GM18502 (cell line): ENCODE measurements at regions not wholly inside any gene's neighbourhood (a gene's known extent, or its start where the extent isn't known, plus 50 kb on each side); places are given as distances from the start of the nearest gene placed in this dataset.

Experiments used
- ATAC-seq: cut with Tn5 transposase; IDR thresholded peaks from one replicate; pipeline ENCODE4 v1.9.1; 2021; ENCODE audit warnings: mild to moderate bottlenecking; ENCODE audit not compliant: unreplicated experiment, poor library complexity

DNA sequence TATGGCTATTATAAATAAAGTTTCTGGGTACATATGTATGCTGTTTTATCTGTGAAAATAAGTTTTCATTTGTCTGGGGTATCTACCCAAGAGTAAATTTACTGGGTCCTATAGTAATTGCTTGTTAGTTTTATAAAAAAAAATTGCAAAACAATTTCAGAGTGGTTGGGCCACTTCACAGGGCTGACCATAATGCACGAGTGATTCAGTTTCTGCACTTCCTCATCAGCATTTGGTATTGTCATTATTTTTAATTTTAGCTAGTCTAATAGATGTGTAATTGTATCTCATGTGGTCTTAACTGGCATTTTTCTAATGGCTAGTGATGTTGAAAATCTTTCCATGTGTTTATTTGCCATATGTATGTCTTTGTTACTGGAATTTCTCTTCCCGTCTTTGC, 452.4 kb upstream of the AKR1E2 start:
- ATAC-seq: no peak

DNA sequence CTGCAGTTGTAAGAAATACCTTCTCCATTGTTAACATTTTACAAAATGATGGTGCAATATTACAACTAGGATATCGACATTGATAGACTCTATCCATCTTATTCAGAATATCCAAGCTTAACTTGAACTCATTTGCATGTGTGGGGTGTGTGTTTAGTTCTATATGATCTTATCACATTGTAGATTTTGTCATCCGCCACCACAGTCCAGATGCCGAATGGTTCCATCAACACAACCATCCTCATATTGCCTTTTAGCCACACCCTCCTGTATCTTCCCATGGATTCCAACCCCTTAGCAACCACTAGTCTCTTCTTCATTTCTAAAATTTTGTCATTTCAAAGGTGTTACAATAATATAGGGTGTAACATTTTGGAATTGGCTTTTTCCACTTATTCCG, 452.9 kb upstream of the AKR1E2 start:
- no peak for ATAC-seq

DNA sequence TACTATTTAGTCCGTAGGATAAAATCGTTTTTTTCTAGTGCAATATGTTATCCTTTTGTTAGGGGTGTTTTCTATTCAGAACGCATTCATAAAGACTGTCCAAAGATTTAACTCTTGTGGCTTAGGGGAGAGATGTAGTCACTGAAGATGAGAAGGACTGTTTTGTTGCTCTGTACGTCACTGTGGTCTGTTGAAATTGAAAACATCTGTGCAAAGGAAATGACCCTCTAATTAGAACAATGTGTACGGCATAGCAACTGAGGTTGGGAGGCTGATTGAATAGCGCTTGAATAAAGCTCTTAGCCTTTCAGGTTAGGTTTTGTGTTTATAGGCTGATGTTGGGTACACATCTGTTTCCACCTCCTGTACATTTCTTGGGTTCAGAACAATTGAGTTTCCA, 453.4 kb upstream of the AKR1E2 start:
- no peak for ATAC-seq

- ATAC-seq: no peak
Measured at GRCh38 chr10:4371691-4372295, 454.2 kb upstream of the AKR1E2 start.

DNA sequence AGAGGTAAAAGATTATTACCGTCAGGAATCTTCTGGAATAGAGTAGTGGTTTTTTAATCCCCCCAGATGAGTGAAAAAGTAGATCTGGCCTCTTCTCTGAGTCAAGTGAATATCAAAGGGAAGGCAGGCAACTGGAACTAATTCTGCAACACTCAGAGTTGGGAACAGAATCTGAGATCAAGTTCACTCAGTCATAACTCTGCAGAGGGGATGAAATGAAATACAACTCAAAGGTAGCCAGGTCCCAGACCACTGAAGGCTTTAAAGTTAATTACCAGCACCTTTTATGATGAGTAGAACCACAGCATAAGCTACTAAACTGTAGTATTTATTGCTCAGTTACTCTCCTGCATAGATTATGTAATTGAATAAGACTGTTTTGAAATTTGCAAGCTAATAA, 455.6 kb upstream of the AKR1E2 start:
- ATAC-seq: no peak

GRCh38 chr10:4361581-4361980, 464.4 kb upstream of the AKR1E2 start:
- no peak for ATAC-seq

DNA sequence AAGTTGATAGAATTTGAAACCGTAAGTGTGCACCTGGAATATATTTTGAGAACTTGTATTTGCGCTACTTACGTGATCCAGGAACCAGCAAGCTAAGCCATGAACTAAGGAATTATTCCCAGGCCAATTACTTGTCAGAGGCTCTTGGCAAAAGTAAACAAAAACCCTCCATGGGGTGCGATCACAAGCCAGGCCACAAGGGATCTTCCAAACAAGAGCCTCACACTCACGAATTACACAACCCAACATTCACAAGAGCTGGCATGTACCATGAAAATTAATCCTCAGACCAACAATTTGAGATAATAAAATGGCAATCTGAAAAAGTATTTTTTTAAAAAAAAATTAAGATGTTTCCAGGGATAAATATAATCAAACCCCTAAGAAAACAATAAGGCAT, 467.0 kb upstream of the AKR1E2 start:
- no peak for ATAC-seq

DNA sequence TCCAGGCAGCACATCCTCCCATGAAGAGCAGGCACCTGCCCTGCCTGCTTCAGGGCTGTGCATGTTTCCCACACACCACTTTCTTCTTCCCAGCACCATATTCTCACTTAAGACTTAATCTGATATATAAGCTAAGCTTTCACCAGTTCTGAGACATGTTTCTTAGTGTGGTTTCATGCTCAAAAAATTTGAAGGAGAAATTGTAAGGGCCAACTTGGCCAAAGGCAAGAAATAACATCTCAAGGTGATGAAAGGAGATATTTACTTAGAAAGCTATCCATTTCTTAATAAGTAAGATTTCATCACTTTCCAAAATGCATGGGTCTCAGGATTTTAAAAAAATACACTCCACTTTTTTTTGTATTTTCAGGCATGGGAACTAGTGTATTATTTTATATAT, 468.1 kb upstream of the AKR1E2 start:
- no peak for ATAC-seq

DNA sequence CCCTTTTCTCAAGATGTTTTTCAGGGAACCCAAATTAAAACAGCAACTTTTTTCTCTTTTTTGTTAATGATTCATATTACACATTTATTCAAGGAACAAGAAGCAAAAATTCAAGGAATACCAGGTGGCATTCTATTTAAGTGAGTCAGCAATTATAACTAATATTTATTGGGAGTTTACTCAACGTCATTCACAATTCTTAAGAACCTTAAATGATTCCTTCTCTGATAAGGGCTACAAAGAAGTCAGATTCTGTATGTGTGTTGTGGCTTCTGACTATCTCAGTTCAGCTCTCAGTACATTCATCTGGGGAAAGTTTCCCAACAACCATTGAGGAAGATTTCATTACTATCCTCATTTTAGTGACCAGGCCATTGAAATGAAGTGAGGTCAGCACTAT, 470.7 kb upstream of the AKR1E2 start:
- ATAC-seq: no peak

DNA sequence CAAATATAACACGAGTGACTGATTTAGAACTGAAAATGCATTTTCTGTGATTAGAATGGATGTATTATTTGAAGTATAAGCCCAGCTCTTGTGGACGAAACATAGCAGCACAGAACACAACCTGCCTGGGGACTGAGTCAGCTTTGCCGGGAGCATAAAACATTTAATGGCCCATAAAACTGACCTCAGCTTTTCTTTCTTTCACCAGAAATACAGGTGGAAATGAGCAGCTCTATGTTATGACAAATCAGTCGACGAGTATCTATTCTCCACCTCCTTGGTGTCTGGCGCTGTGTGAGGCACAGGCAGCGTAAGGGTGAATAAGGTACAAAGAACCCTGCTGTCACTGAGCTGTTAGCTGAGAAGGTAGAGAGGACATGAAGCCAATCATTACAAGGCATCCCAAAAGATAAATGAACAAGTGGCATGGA, 471.6 kb upstream of the AKR1E2 start:
- no peak for ATAC-seq

GRCh38 chr10:4353964-4354363, 472.0 kb upstream of the AKR1E2 start:
- no peak for ATAC-seq

DNA sequence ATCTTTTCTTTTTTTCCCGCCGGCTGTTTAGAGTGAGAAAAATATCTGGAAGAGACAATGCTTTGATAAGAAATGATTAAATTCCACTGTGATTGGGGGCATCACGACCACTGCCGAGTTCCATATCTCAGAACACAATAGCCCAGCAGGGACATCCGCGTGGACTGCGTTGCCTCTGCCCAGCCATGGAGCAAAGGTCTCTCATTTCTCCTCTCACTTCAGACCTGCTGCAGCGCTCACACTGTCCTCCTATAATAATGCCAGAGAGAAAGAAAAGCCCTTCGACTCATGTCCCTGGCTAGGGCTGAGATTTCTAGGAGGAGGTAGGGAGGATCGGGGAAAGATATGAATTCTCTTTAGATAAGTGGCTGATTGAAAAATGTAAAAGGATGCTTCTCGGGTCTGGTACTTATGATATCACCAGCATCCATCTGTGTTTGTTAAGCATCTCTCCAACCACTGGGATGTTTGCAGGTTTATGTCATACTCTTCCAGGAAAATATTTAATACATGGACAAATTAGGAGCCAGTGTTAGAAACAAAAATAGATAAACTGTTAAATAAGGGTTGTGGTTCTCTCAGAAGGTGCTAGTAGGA, 472.9 kb upstream of the AKR1E2 start:
- ATAC-seq: no peak

- no peak for ATAC-seq
Measured at GRCh38 chr10:4352414-4352961, 473.5 kb upstream of the AKR1E2 start.

DNA sequence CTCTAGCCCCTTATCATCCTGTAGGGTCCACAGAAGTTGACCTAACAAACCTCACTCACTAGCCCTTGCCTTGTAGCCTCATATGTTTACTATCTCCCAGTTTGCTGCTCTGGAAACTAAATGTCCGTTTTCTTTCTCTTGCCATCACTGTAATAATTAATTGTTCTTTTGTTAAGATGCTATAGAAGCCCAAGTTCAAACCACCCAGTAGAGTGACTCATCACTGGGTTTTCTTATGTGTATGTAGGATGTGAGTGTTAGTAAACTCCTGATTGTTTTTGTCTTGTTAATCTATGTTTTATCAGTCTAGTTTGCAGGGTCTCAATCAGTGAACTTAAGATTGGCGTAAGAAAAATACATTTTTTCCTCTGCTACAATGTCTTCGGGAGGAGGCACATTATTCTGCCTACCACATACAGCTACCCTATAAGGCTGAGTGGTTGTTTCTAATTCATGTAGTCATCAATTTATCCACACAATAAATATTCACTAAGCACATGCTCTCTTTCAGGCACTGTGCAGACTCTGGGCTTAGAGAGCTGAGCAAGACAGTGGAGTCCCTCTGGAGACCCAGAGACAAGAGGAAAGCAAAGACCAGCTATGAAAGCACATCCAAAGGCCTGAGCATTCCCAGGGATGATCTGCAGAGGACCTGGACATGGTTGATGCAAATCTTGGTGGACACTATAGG, 474.1 kb upstream of the AKR1E2 start:
- ATAC-seq: no peak

DNA sequence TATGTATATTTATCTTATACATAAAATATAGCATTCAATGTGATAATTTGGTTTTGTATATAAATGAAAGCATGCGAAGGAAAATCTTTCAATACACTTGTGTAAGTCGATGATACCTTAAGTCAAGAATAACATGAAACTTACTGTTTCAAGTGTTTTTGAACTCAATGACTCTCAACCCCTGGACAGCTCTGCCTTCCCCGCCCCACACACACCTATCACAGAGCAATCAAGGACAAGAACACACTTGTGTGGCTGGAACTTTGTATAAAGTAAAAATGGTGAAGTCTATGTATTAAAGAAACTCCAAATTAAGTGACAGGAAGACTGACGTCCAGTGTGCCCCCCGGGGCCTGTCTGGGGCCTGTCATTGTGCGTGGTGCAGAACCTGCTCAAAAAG, 478.6 kb upstream of the AKR1E2 start:
- no peak for ATAC-seq

DNA sequence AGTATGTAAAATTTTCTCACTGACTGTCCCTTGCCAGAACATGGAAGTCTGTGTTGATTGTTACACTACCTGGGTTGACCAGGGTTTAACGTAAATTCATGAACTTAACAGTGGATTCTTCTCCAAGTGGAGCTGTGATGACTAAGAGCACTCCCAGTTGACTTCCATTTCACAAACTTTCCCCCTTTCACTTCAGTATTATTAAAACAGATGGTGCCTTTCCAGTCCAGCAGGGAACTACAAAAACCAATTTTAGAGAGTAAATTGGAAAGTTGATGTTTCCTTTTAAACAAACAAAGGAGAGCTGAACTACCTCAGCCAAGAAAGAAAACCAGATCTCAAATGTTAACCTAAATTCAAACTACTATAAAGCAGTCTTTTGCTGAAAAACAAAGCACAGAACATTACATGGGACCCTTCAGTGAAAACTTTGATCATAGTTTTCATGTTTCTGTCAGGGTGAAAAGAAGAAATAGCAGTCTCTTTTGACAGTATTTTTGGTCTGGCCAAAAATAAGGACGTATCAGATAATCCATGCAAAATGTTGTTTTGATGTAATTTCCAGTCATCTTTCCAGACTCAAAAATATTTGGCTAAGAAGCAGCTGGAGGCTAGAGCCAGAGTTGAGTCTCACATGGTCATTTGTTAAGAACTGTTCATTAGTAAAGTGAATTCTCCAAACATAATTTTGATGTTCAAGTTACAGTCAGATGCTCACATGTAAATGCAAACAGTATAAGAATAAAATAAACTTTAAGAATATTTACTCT, 479.9 kb upstream of the AKR1E2 start:
- ATAC-seq: no peak

DNA sequence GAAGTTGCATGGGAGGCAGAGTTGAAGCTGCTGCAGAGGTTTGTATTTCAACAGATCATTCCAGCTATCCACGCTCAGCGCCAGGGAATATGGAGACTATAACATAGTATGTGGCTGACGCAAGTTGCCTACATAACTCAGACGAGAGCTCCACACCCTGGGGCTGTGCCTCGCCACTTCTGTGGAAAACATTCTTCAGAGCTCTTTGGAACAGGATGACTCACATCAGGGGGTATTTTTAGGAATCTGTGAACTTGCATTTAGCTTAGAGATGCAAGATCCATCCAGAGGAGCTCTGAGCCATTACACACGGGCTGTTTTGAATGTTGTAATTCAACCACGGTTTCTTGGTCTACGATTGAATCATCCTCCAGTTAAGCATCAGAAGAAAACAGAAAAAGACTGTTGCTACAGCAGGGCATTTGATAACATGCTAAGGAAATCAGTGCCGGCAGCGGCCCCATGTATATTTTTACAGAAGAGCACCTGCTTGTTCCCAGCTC, 481.5 kb upstream of the AKR1E2 start:
- ATAC-seq: no peak

DNA sequence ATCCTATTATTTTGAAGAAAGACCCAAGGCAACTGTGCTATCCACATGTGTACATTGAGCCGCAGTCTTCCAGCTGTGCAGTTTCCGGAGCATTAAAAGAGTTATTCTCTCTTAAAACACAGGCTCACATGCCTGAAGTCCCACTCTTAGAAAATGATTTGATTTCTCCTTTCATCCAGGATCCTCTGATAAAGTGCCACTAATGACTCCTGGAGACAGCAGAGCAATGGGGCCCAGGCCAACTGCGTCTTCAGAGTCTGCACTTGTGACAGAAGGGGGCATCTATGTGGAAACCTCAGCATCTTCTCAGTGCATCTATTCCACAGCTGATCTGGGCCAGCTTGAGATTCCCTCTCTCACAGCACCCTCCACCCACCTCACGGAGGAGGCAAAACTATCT, 482.1 kb upstream of the AKR1E2 start:
- no peak for ATAC-seq

DNA sequence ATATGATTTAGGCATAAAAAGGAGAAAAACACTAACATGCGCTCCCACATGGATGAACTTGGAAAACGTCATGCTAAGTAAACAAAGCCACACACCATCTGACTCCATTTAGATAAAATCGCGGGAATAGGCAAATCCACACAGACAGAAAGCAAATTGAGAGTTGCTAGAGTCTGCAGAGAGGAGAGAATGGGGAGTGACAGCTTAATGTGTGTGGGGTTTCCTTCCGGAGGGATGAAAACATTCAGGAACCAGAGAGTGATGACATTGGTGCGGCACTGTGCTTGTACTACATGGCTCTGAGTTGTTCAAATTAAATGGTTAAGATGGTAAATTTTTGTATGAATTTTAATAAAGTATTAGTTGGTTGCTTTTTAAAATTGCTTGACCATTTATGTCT, 482.9 kb upstream of the AKR1E2 start:
- no peak for ATAC-seq

DNA sequence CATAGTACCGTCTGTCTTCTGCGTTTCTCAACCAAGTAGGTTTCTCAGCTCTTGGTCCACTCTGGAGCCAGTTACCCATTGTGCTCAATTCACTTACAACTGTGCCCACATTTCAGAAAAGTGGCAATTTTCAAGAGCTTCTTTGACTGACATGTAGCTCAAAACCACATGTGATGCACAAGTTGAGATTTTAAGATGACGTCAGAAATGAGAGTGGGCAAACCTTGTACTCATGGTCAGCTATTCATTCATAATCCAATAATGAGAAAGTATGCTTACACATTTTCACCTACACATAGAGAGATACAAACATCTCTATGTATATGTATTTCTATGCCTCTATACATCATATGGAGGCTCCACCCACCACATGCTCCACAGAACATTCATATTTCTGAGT, 487.2 kb upstream of the AKR1E2 start:
- ATAC-seq: no peak

DNA sequence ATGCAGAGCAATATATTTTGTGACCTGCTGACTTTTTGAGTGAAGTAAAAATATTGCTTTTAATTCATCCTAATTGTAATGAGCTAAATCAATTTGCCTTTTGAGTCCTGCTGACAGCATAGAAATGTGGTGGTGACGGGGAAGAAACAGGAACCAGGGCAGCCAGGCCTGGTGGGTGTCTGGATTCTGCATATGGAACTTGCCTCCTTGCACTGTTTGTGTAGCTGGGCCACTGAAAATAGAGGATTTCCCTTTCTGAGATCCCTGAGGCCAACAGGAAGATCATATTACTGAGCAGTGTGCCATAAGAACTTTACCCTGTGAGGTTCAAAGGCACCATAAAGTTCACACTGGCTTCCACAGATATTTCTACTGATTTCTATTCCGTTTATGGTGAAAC, 488.4 kb upstream of the AKR1E2 start:
- no peak for ATAC-seq
